A673 (cell line): ENCODE measurements at regions not wholly inside any gene's neighbourhood (a gene's known extent, or its start where the extent isn't known, plus 50 kb on each side); places are given as distances from the start of the nearest gene placed in this dataset.
"Not testable (repeated sequence)": the region's sequence is repeated elsewhere in the genome, so short reads cannot be mapped to it uniquely, and the experiment has no call there.

Experiments used
- BruUV-seq: library from RNA; stranded (reverse); fragments of 400-500 nt; replicated peaks from 2 replicates; lab custom pipeline; 2021; lab: Mats Ljungman, UMichigan
- CTCF ChIA-PET: fragments of 300-600 bp; sonication (Branson Sonifier 250); formaldehyde crosslinking; loops from one replicate; lab custom pipeline; 2022; ENCODE audit warnings: antibody characterized with exemption; lab: Charles Lee
- POLR2A ChIA-PET: fragments of 300-600 bp; sonication (Branson Sonifier 250); formaldehyde crosslinking; loops from one replicate; lab custom pipeline; 2022; ENCODE audit warnings: antibody characterized with exemption; ENCODE audit not compliant: low non-redundant PET; lab: Charles Lee
- DNase-seq: peaks from one replicate; pipeline ENCODE4 v3.0.0-alpha.2; 2015; ENCODE audit warnings: low spot score
- H3K27ac ChIP-seq: fragments of 200-600 bp; sonication (generic); 2 replicates; pipeline ENCODE4 v1.5.1; 2016; ENCODE audit warnings: mixed run types, low read depth, mild to moderate bottlenecking, mixed read lengths, antibody characterized with exemption, low read length; ENCODE audit not compliant: poor library complexity, severe bottlenecking
- H3K27me3 ChIP-seq: fragments of 200-600 bp; sonication (generic); replicated peaks from 2 replicates; pipeline ENCODE4 v1.6.1; 2017; ENCODE audit warnings: mixed run types, low read depth, mild to moderate bottlenecking, mixed read lengths, antibody characterized with exemption, low read length; ENCODE audit not compliant: insufficient read depth, poor library complexity
- H3K36me3 ChIP-seq: fragments of 200-600 bp; sonication (generic); 2 replicates; pipeline ENCODE4 v1.6.1; 2016; ENCODE audit warnings: mixed run types, mild to moderate bottlenecking, mixed read lengths, antibody characterized with exemption, low read length; ENCODE audit not compliant: insufficient read depth, poor library complexity, severe bottlenecking
- H3K4me1 ChIP-seq: fragments of 200-600 bp; sonication (generic); 2 replicates; pipeline ENCODE4 v1.6.1; 2017; ENCODE audit warnings: mixed run types, mild to moderate bottlenecking, mixed read lengths, antibody characterized with exemption, low read length; ENCODE audit not compliant: insufficient read depth, poor library complexity, severe bottlenecking
- H3K4me3 ChIP-seq: fragments of 200-600 bp; sonication (generic); 2 replicates; pipeline ENCODE4 v1.5.1; 2016; ENCODE audit warnings: low read depth, mixed run types, mild to moderate bottlenecking, mixed read lengths, low read length; ENCODE audit not compliant: poor library complexity, severe bottlenecking
- H3K9me3 ChIP-seq: fragments of 200-600 bp; sonication (generic); 2 replicates; pipeline ENCODE4 v1.6.1; 2016; ENCODE audit warnings: mixed run types, low read depth, mild to moderate bottlenecking, mixed read lengths, antibody characterized with exemption, low read length; ENCODE audit not compliant: poor library complexity, severe bottlenecking
- EZH2 ChIP-seq: fragments of 200-600 bp; sonication (generic); IDR thresholded peaks from 2 replicates; pipeline ENCODE4 v1.6.1; 2017; ENCODE audit warnings: borderline replicate concordance, low read depth, mild to moderate bottlenecking, mixed read lengths, antibody characterized with exemption, low read length; ENCODE audit not compliant: poor library complexity, severe bottlenecking
- intact Hi-C: fragments of 100-400 bp; cut with micrococcal nuclease; formaldehyde crosslinking; loops from one replicate; pipeline ENCODE4 v1.10.0; 2022; ENCODE audit not compliant: unreplicated experiment
- TF ChIP-seq, protein P1 (sequence below): fragments of 300-800, 200-600 bp; sonication (generic); conservative IDR thresholded peaks from 2 replicates; pipeline ENCODE4 v1.5.1; 2017; ENCODE audit warnings: low read depth, mild to moderate bottlenecking, antibody characterized with exemption, low read length, moderate library complexity, mixed read lengths

DNA sequence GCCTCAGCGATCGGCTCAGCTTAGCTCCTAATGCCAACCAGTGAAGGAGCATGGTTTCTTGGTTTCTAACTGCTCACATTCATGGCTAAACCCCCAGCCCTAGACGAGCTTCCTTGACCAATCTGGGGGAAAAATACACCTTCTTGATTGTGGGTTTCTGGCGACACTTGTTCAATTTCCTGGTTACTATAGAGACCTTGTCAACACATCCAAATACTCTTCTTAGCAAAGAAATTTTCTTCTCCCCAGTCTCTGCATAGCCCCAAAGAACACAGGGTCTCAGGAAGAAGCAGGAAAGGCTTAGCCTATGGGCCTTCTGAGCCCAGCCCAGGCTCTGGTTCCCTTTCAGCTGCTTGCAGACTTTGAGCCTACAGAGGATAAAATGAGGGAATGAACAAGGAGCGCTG, 88.5 kb upstream of the SYT13 start:
- intact Hi-C loops = no loop called here
- Histone ChIP-seq H3K36me3 (no peaks in the 10 kb centered on the region), H3K9me3 (no peaks in the 10 kb centered on the region), H3K27me3 (no peaks in the 10 kb centered on the region), H3K4me1 (peaks cover 5% of the 10 kb centered on the region), H3K27ac (no peak overlapping the region), H3K4me3 (no peak overlapping the region)
- TF ChIP-seq, protein P1, sequence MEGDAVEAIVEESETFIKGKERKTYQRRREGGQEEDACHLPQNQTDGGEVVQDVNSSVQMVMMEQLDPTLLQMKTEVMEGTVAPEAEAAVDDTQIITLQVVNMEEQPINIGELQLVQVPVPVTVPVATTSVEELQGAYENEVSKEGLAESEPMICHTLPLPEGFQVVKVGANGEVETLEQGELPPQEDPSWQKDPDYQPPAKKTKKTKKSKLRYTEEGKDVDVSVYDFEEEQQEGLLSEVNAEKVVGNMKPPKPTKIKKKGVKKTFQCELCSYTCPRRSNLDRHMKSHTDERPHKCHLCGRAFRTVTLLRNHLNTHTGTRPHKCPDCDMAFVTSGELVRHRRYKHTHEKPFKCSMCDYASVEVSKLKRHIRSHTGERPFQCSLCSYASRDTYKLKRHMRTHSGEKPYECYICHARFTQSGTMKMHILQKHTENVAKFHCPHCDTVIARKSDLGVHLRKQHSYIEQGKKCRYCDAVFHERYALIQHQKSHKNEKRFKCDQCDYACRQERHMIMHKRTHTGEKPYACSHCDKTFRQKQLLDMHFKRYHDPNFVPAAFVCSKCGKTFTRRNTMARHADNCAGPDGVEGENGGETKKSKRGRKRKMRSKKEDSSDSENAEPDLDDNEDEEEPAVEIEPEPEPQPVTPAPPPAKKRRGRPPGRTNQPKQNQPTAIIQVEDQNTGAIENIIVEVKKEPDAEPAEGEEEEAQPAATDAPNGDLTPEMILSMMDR = no peak
- TF ChIP-seq EZH2 = no peak
- DNase-seq = no peak
- POLR2A ChIA-PET = no interaction called here
- CTCF ChIA-PET = interaction anchor here (1.6 to 2.7 kb wide), 2 partner anchors 280 to 397 kb away, joined by 4 to 11 read pairs; no protein-coding TSS in a partner anchor
- BruUV-seq = no TSS peak

DNA sequence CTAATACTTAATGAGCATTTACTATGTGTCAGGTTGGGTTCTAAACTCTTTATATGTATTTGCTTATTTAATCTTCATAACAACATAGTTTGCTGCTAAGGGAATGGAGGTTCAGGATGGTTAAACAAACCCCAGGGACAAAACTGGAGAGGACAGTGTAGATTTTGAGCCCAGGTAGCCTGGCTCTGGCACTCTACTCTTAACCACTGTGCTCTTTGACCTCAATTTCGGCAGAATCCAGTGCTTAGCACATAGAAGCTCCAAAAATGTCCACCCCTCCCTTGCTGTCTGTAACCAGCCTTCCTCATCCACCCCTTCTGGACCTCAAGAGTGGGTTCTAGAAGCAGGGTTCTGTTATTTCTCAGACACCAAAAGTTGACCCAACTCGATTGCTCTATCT, 88.0 kb upstream of the SYT13 start:
- BruUV-seq = no TSS peak
- DNase-seq = no peak
- POLR2A ChIA-PET = no interaction called here
- CTCF ChIA-PET = interaction anchor here (2.7 kb wide), 1 partner anchor 397 kb away, joined by 11 read pairs; no protein-coding TSS in a partner anchor
- H3K4me1 ChIP-seq = peaks cover 5% of the 10 kb centered on the region
- no peaks in the 10 kb centered on the region for H3K27me3 ChIP-seq
- TF ChIP-seq, protein P1 = no peak
- no peak for TF ChIP-seq EZH2
- no peak overlapping the region for H3K27ac ChIP-seq
- H3K36me3 ChIP-seq = no peaks in the 10 kb centered on the region
- H3K9me3 ChIP-seq = no peaks in the 10 kb centered on the region
- intact Hi-C loops = no loop called here
- no peak overlapping the region for H3K4me3 ChIP-seq

DNA sequence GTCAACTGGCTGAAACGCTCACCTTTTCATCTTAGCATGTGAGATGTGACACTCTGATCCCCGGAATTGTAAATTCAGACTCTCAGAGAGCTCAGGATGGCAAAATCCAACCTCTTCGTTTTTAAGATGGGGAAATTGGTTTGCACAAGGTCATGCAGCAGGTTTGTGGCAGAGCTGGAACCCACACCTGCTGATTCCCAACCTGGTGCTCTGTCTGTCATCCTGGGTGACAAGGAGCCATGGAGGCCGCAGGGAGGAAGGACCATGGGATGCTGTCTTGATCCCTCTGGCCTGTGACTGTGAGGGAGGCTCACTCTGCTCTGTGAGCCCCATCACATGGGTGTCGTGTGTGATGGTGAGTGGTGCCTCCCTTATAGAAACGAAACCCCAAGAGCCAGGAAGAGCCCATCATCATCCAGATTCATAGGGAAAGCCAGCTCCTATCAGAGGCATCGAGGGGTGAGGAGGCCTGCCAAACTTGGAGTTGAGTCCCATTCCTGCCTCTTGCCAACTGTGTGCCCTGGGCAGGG, 87.4 kb upstream of the SYT13 start:
- intact Hi-C loops = no loop called here
- H3K27me3 ChIP-seq = no peaks in the 10 kb centered on the region
- DNase-seq = no peak
- peaks cover 5% of the 10 kb centered on the region for H3K4me1 ChIP-seq
- H3K36me3 ChIP-seq = no peaks in the 10 kb centered on the region
- no TSS peak for BruUV-seq
- ChIA-PET CTCF (interaction anchor here (2.7 to 4.6 kb wide), 2 partner anchors 281 to 398 kb away, joined by 11 to 54 read pairs; no protein-coding TSS in a partner anchor), POLR2A (no interaction called here)
- H3K27ac ChIP-seq = no peak overlapping the region
- H3K9me3 ChIP-seq = no peaks in the 10 kb centered on the region
- H3K4me3 ChIP-seq = no peak overlapping the region
- TF ChIP-seq, protein P1 = no peak
- TF ChIP-seq EZH2 = no peak

DNA sequence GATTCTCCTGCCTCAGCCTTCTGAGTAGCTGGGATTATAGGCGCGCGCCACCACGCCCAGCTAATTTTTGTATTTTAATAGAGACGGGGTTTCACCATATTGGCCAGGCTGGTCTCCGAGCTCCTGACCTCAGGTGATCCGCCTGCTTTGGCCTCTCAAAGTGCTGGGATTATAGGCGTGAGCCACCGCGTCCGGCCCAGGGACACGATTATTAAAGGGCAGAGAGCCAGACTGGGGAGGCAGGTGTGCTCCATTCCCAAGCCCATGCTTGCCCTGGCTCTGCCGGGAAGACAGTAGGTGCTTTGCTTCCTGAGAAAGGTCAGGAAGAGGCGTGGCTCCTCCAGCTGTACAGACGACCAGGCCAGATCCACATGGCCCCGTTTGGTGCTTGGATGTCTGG, 86.3 kb upstream of the SYT13 start:
- H3K4me3 ChIP-seq, DNase-seq, H3K27ac ChIP-seq, H3K4me1 ChIP-seq, H3K27me3 ChIP-seq, BruUV-seq, POLR2A ChIA-PET, H3K9me3 ChIP-seq, H3K36me3 ChIP-seq, intact Hi-C loops: not testable (repeated sequence)
- CTCF ChIA-PET = interaction anchor here (0.7 to 4.6 kb wide), 4 partner anchors 12 to 399 kb away, joined by 3 to 86 read pairs (median 30); no protein-coding TSS in a partner anchor
